ENCODE measurements at regions not wholly inside any gene's neighbourhood (a gene's known extent, or its start where the extent isn't known, plus 50 kb on each side); places are given as distances from the start of the nearest gene placed in this dataset.
"Not testable (repeated sequence)": the region's sequence is repeated elsewhere in the genome, so short reads cannot be mapped to it uniquely, and the experiment has no call there.

DNA sequence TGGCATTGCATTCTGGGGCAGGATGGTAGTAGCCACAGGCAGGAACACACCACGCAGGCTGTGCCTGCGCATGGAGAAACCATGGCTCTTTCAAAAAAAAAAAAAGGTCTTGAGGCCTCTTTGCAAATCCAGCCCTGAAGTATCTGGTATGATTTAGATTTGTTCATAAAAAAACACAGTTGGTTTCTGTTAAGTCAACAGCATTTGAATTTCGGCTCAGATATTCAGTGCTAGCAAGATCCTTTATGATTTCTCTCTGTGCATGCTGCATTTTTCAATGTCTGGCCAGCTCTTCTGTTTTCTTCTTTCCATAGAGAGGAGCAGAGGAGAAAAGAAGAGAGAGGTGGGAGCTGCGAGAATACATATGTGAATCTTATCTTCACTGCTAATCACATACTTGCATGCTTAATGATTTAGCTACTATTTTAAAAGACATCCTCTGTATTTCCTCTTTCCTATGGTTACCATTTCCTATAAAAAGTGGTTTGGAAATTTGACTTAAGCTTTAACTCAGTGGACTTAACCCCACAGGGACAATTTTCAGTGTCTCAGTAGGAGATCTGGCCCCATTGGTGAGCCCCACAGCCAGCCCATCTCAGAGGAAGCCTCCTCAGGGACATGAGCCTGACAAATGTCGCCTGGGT, 214.3 kb upstream of the APCDD1 start:
- no peak for DNase-seq (ENCODE audit: low read depth in 2 of 3, low spot score in 2 of 3)

- no peak for DNase-seq (ENCODE audit: low read depth in 2 of 3, low spot score in 2 of 3)
These were observed 213.5 kb upstream of the APCDD1 start for GRCh38 chr18:10240973-10241372.

- DNase-seq (ENCODE audit: low read depth in 2 of 3, low spot score in 2 of 3) = no peak
These were observed 212.9 kb upstream of the APCDD1 start for GRCh38 chr18:10241579-10241978.

DNA sequence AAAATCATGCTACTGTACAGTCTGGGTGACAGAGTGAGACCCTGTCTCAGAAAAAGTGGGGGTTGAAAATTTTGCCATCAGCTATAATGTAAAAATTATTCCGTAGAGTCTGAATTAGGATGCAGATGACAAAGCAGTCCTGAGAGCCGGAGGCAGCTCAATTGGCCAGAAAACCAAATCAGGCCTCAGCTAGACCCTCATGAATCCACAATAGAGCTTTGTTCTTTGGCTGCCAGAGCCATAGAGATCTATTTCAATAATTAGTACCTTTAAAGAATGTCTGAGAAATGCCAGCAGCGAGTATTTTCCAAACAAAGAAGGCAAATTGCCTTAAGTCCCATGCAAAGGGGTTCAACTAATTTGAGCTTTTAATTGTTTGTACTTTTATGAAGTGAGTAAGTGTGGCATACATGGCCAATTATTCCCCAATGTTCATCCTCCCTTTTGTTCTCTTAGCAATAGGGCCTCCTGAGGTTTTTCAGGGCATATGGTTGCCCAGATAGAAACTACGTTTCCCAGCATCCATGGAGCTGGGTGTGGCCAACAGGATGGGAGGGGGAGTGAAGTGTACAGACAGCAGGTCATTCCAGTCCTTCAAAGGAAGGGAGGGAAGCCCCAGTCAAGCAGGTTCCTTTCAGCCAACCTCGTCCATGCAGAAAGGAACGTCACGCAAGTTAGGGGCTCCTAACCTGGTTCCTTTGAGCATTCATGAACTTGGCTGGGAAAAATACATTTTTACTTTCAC, 211.3 kb upstream of the APCDD1 start:
- DNase-seq (ENCODE audit: low read depth in 2 of 3, low spot score in 2 of 3) = no peak

- DNase-seq (ENCODE audit: low read depth in 2 of 3, low spot score in 2 of 3) = no peak
These were observed 210.1 kb upstream of the APCDD1 start for GRCh38 chr18:10244341-10244740.

DNA sequence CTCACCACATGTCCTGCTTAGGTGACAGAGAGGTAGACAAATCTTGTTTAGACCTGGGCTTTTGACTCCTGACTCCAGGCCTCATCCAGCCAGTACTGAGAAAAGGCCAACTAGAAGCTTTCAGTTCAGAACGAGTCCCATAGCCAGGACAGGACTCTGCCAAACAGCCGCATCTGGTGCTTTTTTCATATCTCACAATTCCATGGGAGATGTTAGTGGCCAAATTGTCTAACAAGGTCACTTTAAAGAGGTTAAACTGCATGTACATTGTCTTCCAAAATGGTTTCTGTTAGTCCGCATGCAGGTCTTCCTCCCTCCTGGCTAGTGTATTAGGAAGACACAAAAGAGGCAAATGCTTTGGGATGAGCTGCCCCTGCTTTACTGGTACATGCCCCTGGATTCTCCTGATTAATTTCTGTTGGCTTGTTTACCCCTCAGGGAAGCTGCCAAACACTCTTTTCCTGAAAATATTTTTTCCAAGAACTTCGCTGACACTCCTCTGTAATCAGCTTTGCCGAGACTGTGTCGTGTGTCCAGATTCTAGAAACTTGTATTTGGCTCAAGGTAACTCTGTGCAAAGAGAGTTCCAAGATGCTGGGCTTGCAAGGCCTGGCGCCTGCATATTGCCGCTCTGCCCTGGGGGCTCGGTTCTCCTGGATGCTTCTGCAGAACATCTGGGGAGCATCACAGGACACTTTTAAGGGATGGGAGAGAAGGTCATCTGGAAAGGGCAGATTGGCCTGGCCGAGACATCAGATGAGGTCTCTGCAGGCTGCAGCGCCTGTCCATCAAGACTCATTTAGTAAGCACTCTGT, 209.2 kb upstream of the APCDD1 start:
- DNase-seq (ENCODE audit: low read depth in 2 of 3, low spot score in 2 of 3) = no peak

GRCh38 chr18:10245846-10246175, 208.6 kb upstream of the APCDD1 start:
- DNase-seq (ENCODE audit: low read depth in 2 of 3, low spot score in 2 of 3) = no peak

DNA sequence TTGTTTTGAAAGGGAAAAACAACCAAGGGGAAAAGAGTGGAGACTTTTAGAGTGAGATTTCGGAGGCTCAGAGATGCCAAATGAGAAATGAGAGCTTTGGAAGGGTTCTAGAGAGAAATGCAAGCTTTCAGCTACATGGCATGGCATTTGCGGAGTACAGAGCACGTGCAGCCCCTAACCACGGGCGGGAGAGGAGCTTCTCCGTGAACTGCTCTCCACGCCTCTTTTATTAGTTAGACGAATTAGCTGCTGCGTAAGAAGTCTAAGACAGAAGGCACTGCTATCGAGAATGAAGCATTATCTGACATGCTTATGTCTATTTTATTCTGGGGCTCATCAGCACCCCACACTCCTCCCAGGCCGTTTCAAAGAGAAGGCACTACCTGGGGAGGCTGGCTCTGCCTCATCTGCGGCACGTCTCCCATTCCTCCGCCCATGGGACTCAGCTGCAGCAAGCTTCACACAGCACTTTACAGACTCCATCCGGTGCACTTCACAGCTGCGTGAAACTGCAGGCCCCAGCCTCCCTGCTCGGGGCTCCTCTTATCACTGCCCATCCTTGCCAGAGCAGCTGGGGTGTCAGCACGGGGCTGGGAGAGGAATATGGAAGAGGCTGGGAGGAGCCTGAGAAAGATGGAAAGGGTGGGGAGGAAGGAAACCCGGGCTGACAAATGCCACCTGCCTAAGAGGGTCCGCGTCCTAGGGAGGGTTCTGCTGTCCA, 207.3 kb upstream of the APCDD1 start:
- DNase-seq (ENCODE audit: low read depth in 2 of 3, low spot score in 2 of 3) = no peak

GRCh38 chr18:10247742-10248082, 206.7 kb upstream of the APCDD1 start:
- no peak for DNase-seq (ENCODE audit: low read depth in 2 of 3, low spot score in 2 of 3)

GRCh38 chr18:10248738-10249137, 205.7 kb upstream of the APCDD1 start:
- DNase-seq (ENCODE audit: low read depth in 2 of 3, low spot score in 2 of 3) = no peak

GRCh38 chr18:10249270-10249669, 205.2 kb upstream of the APCDD1 start:
- DNase-seq (ENCODE audit: low read depth in 2 of 3, low spot score in 2 of 3) = no peak

GRCh38 chr18:10249801-10250200, 204.6 kb upstream of the APCDD1 start:
- DNase-seq (ENCODE audit: low read depth in 2 of 3, low spot score in 2 of 3) = no peak

- no peak for DNase-seq (ENCODE audit: low read depth in 2 of 3, low spot score in 2 of 3)
These were observed 201.9 kb upstream of the APCDD1 start for GRCh38 chr18:10252494-10252893.

GRCh38 chr18:10252952-10253705, 201.3 kb upstream of the APCDD1 start:
- DNase-seq (ENCODE audit: low read depth in 2 of 3, low spot score in 2 of 3) = no peak

DNA sequence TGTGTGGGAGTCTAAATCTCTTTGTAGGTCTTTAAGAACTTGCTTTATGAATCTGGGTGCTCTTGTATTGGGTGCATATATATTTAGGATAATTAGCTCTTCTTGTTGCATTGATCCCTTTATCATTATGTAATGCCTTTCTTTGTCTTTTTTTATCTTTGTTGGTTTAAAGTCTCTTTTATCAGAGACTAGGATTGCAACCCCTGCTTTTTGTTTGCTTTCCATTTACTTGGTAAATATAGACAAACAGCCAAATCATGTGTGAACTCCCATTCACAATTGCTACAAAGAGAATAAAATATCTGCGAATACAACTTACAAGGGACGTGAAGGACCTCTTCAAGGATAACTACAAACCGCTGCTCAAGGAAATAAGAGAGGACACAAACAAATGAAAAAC, 198.2 kb upstream of the APCDD1 start:
- DNase-seq (ENCODE audit: low read depth in 2 of 3, low spot score in 2 of 3) = not testable (repeated sequence)

GRCh38 chr18:10258836-10259474, 195.5 kb upstream of the APCDD1 start:
- DNase-seq (ENCODE audit: low read depth in 2 of 3, low spot score in 2 of 3) = no peak

- DNase-seq (ENCODE audit: low read depth in 2 of 3, low spot score in 2 of 3) = no peak
These were observed 194.5 kb upstream of the APCDD1 start for GRCh38 chr18:10259901-10260300.

DNA sequence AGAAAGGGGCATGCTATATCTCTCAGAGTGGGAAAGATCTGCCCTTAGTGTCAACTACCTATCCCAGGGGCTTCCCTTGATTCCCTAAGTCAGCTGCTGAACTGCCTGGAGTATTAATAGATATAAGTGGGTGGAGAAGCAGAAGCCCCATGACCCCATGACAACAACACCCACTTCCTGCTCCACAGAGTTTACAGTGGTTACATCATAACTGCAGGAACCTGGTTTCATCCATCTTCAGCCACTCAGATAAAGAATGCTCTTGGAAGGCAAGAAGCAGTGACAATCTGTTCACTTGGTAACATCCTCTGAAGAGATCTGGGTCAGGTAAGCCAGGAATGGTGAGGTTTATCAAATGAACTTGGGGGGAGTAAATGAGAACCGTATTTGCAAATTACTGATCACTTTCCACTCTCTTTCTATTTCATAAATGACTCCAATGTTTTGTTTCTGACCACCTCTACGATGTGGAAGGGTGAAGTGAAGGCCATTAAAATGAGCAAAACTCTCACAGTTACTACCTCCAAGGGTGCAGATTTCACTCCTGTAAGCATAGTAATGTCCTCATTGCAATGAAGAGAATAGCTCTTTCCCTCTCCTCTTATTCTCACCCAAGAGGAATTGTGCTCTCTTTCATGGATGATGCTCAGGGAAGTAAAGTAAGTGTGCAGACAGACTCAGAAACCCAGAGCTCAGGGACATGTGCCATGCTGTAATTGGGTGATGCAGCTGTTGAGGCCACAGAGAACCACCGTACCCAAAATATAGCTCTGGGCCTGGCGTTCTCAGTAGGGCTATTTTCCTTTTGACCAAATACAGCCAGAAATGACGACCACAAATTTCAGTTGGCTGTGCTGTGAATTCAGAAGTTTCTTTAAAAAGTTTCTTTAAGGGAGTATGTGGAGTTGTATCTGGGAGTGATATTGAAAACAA, 192.8 kb upstream of the APCDD1 start:
- no peak for DNase-seq (ENCODE audit: low read depth in 2 of 3, low spot score in 2 of 3)

DNA sequence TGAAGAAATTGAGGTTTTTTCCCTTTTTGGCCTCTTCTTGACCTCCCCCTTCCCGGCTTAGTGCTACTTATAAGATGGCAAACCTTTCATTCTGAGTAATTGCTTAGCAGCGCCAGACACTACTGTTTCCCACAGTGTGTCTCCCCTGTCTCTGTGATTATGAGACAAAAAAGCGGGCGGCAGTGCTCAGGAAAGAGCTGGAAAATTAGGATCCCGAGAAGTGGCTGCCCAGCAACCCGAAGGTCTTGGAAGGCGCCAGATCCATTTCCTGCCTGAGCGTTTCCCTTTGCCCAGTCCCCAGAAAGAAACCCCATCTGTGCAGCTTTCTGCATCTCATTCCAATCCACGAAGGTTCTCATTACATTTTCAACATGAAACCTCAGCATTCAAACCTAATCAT, 191.9 kb upstream of the APCDD1 start:
- DNase-seq (ENCODE audit: low read depth in 2 of 3, low spot score in 2 of 3) = no peak
